ENCODE measurements at regions not wholly inside any gene's neighbourhood (a gene's known extent, or its start where the extent isn't known, plus 50 kb on each side); places are given as distances from the start of the nearest gene placed in this dataset.
"Not testable (repeated sequence)": the region's sequence is repeated elsewhere in the genome, so short reads cannot be mapped to it uniquely, and the experiment has no call there.

DNA sequence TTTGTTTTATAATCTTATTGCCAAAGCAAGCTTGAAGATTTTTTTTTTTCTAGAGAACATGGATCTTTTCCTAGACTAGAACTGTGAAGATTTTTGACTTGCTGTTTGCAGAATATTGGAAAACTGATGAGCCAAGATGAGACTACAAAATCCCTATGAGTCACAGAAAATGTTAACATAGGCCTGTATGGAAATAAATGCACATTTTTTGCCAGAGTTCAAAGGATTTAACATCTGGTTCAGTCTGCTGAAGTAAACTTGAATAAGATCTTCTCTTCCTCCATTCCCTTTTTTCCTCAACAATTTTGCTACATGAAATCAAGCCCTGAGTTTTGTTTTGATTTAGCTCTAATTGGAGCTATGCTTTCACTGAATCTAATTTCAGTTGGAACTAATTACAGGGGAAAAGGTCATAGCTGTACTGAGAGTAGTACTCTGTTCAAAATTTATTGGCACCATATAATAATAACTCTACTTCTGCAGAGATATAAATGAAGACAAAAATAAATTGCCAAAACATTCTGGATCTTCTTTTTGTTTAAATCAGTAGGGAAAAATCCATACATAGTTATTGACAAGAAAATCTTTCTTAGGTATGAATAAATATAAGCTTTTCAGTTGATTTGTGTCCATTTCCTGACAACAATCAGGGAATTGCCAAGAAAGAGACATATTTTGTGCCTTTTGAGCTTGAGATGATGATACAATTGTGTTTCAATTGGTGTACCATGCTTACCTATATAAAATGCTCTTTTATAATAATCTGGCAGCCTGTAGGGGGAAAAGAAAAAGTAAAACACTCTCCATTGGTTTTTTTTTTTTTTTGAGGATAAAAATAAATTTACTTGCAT lies 387.5 kb upstream of the GOT2 start:
- no peak for DNase-seq

- no peak for DNase-seq
Measured at GRCh38 chr16:59116744-59117143, 382.6 kb upstream of the GOT2 start.

- DNase-seq = no peak
Measured at GRCh38 chr16:59114790-59115189, 380.7 kb upstream of the GOT2 start.

DNA sequence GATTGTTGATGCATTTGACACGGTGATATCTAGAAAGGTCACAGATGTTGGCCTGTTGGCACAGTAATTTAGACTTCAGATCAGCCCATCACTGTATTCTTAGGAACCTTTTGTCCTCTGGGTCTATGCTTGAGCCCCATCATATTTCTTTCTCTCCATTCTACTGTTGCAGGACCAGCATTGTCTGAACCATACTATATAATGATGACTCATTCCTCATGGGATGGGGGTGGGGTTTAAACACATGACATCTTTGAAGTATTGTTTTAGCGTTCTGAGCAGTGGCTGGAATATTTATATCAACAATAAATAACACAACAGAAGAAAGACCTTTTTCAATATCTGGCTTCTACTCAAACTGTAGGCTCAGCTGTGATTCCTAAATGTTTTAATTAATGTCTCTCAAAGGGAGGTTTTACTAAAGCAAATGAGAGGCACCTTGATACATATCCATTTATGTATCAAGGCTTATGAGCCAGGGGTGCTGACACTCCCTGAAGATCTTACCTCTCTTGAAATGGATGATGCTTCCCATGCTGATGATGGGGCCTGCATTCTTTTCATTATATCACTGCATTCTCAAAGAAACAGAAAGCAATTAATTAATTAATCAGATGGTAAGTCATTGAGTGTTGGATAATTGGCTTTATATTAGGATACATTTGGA lies 379.0 kb upstream of the GOT2 start:
- DNase-seq = no peak

DNA sequence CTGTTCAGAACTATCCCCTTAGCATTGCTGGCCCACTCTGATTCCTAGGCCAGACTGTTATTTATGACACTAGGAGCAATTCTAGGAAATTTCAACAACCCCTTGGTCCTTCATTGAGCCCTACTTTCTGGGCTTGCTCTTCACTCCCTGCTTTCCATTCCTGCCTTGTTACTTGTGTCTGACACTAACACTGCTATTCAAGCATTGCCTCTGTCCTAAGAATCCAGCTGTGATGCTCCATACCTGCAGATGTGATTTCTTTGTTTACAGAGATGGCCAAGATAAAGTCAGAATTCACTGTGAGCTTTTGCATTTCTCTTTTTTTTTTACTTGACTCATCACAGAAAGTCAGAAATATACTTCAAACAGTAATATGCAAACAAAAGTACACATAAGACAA lies 377.2 kb upstream of the GOT2 start:
- DNase-seq = no peak

- DNase-seq = no peak
Measured at GRCh38 chr16:59108374-59108773, 374.3 kb upstream of the GOT2 start.

DNA sequence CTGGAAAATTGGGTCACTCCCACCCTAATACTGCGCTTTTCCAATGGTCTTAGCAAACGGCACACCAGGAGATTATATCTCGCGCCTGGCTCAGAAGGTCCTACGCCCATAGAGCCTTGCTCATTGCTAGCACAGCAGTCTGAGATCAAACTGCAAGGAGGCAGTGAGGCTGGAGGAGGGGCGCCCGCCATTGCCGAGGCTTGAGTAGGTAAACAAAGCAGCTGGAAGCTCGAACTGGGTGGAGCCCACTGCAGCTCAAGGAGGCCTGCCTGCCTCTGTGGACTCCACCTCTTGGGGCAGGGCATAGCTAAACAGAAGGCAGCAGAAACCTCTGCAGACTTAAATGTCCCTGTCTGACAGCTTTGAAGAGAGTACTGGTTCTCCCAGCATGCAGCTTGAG lies 362.6 kb upstream of the GOT2 start:
- DNase-seq = not testable (repeated sequence)

DNA sequence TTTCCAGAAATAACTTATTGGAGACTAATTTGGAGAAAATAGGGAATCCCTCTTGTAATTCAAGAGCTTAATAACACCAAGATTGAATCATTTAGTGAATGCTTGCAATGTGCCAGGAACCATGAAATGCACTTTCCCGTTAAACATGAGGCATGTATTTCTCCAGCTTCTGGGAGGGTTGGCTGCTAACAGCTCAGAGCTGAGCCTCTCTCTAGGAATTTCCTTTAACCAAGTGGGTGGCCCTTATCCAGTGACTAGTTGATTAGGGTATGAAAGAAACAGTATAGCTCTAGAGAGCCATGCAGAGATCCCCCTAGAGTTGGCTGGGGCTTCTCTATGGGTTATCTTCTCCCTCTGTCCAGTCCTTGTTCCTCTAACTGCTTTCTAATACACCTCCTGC lies 356.4 kb upstream of the GOT2 start:
- DNase-seq = no peak

DNA sequence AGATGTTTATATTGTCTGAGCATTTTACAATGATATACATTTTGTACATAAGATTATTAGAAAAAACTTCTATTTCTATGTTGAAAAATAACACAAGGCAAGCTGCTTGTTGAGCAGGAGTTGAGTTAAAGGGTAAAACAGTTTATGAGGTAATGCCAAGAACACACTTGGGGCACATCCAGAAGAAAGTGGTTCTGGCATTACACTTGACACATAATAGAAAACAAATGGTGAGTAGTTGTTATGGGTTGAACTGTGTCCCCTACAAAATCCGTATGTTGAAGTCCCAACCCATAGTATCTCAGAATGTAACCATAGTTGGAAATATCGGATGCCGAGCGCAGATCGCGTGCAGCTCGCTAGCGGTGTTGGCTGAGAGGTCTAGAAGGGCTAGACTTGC lies 354.3 kb upstream of the GOT2 start:
- DNase-seq = no peak

DNA sequence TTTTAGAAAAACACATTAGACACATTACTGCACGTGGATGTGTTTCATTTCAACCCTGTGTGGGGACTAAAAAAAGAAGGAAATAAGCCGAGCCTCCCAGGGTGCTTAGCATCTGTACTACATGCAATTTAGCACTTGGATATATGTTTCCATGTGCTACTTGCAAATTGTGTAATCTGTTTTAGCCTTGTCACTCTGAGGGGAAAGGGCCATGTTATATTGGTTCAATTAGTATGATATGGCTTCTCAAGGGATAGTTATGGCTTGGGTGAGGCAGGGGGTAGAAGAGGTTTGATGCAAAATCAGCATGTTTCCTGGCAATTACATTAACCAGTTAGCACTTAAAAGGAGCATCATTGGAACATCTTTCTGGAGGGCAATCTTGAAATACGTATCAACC lies 353.5 kb upstream of the GOT2 start:
- DNase-seq = no peak

GRCh38 chr16:59067205-59067604 lies 333.1 kb upstream of the GOT2 start:
- no peak for DNase-seq

DNA sequence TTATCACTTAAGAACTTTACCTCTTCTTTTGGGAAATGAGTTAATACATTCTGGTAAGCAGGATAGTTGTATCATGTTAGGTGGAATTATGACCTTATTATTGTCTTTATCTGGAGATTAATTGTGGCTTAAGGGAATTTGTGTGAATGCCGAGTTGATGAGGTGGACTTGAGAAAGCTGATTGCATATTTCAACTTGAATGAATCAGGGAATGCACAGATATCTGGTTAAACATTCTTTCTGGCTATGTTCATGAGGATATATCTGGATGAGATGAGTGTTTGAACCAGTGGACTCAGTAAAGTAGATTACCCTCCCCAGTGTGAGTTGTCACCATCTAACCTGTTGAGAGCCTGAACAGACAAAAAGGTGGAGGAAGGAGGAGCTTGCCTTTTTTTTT lies 326.1 kb upstream of the GOT2 start:
- no peak for DNase-seq

GRCh38 chr16:59058250-59058649 lies 324.1 kb upstream of the GOT2 start:
- DNase-seq = no peak

DNA sequence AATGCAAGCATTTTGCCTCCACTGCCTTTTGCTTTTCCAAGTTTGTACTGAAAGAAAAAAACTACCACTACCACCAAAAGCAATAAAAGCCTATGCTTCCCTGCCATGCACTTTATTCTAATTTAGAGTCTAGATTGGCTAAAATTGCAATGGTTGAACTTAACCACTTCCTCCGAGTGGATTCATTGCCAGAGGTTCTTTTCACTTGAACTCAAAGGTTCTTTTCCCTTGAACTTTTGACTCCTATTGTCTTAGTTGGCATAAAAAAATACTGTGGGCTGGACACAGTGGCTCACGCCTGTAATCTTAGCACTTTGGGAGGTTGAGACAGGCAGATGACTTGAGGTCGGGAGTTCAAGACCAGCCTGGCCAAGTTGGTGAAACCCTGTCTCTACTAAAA lies 319.8 kb upstream of the GOT2 start:
- no peak for DNase-seq

- DNase-seq = no peak
Measured at GRCh38 chr16:59052231-59052630, 318.1 kb upstream of the GOT2 start.

DNA sequence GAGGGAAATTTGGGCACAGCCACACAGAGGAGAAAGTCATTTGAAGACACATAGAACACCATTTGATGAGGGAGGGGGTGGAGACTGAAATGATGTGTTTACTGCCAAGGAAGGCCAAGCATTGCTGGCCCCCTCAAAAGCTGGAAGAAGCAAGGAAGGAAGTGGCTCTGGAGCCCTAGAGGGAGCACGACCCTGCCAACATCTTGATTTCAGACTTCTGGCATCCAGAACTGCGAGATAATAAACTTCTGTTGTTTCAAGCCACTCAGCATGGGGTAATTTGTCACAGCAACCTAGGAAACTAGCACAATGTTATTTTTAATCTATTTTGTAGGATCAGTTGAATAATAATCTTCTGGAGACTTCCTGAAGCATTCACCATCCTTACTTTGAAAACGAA lies 314.8 kb upstream of the GOT2 start:
- no peak for DNase-seq

DNA sequence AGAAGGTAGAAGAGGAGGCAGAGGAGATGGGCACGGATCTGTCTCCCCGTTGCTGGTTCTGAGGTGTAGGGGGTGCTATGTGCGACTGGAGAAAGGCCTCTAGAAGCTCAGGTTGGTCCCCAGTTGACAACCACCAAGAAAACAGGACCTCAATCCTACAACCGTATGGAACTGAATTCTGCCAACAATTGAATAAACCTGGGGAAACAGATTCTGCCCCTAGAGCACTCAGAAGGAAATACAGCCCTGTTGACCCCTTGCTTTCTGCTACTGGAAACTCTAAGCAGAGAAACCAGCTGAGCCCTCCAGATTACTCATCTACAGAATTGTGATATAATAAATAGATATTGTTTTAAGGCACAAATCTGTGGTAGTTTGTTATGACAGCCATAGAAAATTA lies 313.0 kb upstream of the GOT2 start:
- DNase-seq = no peak

DNA sequence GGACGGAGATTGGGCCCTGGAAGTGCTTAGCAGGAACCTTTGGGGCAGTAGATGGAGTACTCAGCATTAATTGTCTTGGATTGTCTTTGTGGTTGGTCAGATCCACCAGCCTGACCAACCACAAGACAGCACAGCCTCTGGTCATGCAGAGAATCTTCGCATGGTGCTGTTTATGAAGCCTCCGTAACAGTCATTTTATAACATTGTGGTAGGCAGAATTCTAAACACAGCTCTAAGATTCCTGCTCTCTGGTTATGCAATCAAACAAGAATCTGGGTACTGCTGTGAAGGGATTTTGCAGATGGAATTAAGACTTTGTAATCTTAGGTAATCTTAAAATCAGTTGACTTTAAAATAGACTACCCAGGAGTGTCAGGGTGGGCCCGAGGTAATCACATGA lies 312.2 kb upstream of the GOT2 start:
- DNase-seq = no peak

DNA sequence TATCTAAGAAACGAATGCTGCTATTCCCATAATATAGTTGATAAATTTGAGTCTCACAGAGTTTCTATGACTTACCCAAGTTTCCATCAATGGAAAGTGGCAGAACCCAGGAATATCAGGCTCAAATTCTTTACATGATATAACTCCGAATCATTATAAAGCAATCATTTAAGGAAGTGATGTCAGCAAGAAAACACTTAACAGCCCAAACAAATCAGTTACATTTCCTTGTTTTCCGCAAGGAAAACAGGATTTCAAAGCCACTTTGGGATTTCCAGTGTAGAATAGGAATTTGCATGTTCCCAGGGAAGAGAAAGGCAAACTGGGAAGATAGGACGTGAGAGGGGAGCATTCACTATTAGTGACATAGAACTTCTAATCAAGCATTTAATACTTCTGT lies 311.4 kb upstream of the GOT2 start:
- no peak for DNase-seq

DNA sequence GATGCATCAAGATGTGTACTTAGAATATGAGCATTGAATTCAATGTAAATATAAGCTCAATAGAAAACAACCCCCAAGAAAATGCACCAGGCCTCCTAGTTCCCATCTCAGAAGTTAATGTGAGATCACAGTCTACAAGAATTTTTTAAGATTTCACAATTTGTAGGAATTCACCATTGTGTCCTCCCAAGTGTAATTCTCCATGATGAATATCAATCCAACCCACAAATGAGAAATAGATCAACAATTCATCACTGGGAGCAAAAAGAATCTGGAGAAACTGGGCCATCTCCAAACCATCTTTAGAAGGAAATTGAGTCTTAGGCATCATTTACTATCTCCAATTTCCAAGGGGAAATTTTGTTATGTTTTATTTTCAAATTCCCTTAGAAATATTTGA lies 310.5 kb upstream of the GOT2 start:
- DNase-seq = no peak

DNA sequence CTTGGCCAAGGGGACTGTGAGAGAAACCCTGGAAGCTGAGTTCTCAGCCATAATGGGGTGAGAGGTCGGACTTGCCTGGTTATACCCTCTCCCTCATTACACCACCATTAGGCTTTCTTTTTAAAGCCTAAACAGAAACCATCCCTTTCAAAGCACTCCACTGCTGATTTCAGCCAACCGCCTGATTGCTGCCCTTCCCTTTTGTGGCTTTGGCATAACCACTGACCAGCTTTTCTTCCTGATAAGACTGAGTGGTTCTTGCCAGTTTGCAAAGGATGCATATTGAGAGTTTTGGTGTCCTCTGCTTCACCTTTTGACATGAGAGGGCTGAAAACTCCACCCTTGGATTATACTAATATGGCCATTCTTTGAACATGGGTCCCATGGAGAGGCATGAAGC lies 308.2 kb upstream of the GOT2 start:
- DNase-seq = no peak

GRCh38 chr16:59039066-59039720 lies 305.1 kb upstream of the GOT2 start:
- no peak for DNase-seq

DNA sequence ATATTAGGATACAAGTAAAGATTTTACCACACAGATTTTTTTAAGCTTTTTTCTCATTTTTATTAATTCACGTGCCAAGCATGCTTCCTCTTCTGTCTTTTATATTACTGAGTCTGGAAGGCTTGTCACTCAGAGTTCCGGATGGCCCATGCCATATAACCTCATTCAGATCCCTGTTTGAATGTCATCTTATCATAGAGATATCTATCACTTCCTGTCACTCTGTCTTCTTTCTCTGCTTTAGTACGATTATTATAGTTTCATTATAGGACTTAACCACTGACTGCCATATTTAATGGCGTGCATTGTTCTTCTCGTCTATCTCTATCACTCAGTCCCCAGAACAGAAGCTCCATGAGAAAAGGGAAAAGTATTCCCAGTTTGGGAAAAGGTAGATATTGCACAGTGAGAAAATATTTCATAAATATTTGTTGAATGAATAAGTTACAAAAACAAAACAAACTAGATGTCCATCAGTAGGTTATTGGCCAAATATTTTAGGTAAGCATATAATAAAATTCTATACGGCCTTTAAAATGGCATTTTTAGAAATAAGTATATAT lies 296.9 kb upstream of the GOT2 start:
- no peak for DNase-seq

DNA sequence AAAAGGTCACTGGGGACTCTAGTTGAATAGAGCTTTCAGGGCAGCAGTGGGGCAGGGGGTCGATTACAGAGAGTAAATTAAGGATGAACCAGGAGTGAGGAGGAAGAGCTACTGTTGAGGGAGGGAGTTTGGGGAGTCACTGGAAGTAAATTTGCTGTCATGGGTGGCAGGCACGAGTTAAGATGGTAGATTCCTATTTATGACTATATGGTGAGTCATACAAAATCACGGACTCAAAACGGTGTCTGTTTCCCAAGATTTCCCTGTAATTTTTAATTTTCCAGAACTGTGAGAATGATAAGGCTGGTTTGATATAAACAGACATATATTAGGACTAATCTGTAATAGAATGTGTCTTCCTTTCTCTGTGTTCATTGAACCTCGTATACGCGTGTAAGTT lies 287.6 kb upstream of the GOT2 start:
- DNase-seq = no peak
